Renal cortical epithelial cell (primary cell): ENCODE measurements at regions not wholly inside any gene's neighbourhood (a gene's known extent, or its start where the extent isn't known, plus 50 kb on each side); places are given as distances from the start of the nearest gene placed in this dataset.
A peak's percentile ranks its signal among the peaks of the same experiment; 100 is the strongest.
"Not testable (repeated sequence)": the region's sequence is repeated elsewhere in the genome, so short reads cannot be mapped to it uniquely, and the experiment has no call there.

Source experiments
- DNase-seq: peaks from one replicate; pipeline ENCODE4 v3.0.0-alpha.2; 2011; ENCODE audit warnings: low read depth

- DNase-seq, result no peak
Measured at GRCh38 chr5:143634689-143635088, 177.3 kb upstream of the HMHB1 start.

DNA sequence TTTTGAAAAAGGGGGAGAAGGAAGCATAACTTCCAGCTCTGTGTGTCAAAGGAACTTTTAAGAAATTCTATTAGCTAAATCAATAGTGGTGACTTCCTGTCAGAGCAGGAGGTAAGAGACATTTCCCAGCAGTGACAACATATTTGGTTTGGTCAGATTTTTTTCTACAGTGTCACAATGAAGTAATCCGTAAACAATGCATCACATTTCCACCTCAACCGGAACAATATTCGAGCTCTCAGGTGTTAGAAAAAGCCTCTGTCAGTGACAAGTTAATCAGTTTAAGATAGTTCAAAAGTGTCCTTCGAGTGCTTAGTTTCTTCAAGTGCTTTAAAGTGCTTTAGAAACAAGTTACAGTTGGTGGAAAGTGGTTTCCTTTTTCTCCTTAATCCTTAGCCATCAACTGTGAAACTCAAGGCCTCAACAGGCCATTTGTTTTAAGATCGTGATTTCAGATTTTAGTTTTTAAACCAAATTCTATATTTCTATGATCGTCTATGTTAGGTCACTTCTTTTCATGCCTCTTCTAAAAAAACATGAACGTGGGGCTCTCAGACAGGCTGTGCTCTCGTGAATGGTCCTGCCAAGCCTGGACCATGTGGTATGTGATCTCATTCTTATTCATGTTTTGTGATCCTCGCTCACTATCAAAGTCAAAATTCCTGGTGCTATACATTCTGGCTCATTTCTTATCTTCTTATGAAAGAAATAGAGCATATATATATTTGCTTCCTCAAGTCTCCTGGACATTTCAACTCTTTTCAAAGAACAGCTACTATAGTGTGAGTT, 181.9 kb upstream of the HMHB1 start:
- peak; percentile 83 for DNase-seq

DNA sequence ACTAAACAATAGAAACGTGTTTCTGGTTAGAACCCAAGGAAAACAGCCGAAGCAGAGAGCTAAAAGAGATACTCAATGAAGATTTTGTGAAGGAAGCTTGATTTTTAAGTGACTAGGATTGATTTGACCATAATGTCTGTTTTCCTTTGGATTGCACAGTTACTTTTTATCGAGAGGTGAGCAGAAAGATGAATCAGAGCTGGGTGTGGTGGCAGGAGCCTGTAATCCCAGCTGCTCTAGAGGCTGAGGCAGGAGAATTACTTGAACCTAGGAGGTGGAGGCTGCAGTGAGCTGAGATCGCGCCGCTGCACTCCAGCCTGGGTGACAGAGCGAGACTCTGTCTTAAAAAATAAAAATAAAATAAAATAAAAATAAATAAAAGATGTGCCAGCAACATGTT, 186.9 kb upstream of the HMHB1 start:
- not testable (repeated sequence) for DNase-seq

DNA sequence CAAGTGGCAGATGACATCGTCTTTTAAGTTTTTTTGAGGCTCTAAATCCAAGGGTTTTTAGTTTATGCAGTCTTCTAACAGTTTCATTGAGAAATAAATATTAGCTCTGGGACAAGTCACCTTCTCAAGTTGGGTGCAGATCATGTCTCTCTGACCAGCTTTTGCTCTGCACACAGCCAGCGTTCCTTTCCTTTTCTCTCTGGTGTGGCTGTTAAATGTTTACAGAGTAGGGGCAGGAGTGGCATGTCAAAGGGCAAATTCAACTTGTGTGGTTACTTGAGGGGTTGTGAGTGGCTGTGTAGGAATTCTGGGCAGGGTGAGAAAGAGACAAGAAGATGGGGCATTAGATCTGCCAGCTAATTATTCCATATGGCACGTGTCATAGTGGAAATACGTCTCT, 187.5 kb upstream of the HMHB1 start:
- DNase-seq, result no peak

- no peak for DNase-seq
Measured at GRCh38 chr5:143619040-143619439, 192.9 kb upstream of the HMHB1 start.

GRCh38 chr5:143618141-143618540, 193.8 kb upstream of the HMHB1 start:
- DNase-seq, result no peak

DNA sequence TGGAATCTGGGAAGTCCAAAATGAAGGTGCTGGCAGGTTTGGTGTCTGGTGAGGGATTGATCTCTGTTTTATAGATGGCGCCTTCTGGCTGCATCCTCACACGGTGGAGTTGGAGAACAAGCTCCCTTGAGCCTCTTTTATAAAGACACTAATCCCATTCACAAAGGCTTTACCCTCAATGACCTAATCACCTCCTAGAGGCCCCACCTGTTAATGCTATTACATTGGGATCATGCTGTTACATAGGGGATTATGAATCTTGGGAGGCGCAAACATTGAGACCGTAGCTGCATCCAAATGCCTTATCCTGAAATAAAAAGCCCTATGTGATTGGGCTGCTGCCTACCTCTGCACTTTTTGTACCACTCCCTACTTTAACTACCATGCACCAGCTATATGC, 197.1 kb upstream of the HMHB1 start:
- DNase-seq, result no peak

GRCh38 chr5:143613329-143613728, 198.6 kb upstream of the HMHB1 start:
- DNase-seq, result no peak

GRCh38 chr5:143610946-143611345, 201.0 kb upstream of the HMHB1 start:
- DNase-seq, result no peak

GRCh38 chr5:143606043-143606752, 202.7 kb upstream of the NR3C1 start:
- DNase-seq, result no peak

DNA sequence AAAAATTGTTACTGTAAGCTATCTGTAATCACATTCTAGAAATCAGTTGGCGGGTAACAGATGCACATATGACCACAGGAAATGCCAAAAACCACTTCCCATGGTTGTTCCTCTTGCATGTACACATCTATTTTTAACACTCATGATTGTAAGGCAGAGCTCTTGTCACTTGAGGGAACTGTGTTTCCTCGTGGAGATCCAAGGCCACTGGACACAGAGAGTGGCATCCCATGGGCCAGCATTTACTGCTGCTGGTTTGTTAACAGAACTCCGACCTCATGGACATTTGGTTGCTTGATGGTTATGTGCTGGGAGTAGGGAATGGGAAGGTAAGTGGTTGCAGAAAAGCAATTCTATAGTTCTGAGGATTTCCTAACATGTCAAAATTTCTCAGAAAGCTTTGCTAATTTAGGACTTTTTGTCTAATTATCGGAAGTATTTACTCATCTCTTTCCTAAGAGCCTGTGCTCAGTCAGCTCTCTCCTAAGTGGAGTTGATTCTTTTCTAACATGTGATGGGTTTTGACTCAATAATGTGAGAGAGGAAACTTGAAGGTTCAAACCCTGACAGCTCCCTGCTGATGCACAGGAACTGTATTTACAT, 202.0 kb upstream of the NR3C1 start:
- no peak for DNase-seq

DNA sequence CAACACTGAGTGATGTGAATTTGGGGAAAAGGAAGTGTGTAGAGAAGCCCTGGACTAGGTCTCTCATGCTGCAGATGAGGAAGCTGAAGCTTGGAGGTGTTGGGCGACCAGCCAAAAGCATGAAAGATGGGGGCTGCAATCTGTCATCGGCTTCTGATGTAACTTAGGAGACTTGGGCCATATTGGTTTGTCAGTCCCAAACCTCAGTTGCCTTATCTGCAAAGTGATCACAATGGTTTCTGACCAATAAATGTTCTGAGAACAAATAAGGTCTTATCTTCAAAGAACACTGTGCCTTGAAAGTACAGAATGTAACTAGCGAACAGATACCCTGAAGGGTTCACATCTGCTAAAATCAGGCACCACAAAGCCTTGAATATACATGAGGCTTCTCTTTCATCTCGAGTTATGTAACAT, 198.4 kb upstream of the NR3C1 start:
- no peak for DNase-seq

DNA sequence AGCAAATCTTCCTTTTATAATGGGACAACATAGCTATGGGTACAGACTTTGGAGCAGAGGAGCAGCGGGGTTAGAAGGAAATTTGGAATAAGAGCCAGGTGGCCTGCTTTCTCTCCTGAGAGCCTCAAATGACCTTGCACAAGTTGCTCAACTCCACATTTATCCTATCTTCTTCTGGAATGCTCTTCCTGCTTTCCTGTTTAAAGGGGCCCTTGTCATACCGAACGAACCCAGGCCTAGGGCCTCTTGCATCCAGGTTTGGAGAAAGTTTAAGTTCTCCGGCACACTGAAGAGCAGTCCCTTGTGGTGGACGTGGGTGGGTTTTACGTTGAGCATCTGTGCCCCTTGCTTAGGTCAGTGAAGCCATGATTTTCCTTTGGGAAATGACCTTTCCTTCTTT, 197.9 kb upstream of the NR3C1 start:
- DNase-seq, result no peak

- DNase-seq, result peak; percentile 13
Measured at GRCh38 chr5:143600396-143601075, 197.1 kb upstream of the NR3C1 start.

DNA sequence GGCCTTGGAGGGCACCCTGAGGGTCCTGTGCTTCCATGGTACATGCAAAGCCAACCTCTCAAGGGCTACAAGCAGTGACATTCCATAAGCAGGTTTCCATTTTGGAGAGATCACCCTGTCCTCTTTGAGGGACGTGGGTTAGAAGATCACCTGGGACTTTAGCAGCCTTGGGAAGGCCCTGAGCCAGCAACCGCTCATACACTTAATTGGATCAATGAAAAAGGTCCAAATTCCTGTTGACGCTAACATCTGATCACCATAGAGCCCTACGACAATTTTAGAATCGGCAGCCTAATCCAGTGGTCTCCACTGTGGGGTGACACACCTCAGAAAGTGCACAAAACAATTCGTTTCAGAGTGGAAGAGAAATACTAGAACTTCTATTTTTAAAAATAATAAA, 196.0 kb upstream of the NR3C1 start:
- no peak for DNase-seq

DNA sequence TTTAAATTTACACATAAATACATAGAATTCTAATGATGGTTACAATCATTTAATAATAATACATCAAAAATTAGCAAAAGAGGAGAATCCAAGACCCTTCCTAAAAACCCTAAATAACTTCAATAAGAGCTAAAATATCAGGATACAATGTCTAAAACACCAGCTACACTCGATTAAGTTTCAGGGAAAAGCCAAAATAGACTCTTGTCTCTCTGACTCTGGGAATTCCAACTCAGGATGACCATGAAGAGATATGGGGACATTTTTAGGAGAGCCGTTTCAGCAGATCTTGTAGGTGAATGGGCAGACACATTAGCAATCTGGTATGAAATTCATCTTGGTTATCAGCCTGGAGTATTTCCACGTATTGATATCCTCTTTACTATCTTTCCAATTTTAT, 193.3 kb upstream of the NR3C1 start:
- no peak for DNase-seq

DNA sequence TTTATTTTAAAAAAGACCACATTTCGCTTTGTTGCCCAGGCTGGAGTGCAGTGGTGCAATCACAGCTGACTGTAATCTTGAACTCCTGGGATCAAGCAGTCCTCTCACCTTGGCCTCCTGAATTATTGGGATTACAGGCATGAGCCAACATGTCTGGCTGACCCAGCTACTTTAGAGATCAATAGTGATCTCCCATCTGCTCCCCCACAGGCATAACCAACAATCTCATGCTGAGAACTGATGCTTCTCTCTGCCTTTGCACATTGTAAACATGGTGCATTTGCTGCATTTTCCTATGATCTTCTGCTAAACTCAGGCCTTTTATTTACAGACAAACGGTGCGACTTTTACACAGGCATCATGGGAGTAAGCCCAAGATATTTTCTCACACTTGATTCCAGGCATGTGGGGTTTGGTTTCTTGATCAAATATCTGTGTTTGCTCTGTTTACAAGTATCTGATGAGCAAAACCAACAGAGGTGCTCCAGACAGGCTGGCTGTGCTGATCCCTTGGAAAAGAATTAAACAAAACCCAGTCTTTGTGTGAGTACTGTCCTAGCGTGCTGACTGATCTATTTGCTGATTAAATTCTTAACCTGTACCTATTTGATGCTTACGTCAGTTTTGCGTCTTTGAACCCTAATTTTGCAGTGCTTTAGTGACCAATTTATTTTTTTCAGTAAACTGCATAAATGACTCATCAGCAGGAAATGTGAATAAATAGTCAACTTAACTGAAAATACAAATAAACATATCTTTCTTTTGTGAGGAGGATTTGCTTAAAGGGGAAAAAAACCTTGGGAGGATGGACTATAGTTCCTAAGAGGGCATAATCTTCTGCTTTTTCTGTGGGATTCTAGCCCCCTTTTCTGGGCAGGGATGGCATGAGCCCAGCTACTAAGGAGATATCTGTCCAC, 191.7 kb upstream of the NR3C1 start:
- DNase-seq, result peak; percentile 60

- no peak for DNase-seq
Measured at GRCh38 chr5:143593723-143594122, 190.2 kb upstream of the NR3C1 start.

- no peak for DNase-seq
Measured at GRCh38 chr5:143592648-143593047, 189.2 kb upstream of the NR3C1 start.

- no peak for DNase-seq
Measured at GRCh38 chr5:143588933-143589662, 185.6 kb upstream of the NR3C1 start.

GRCh38 chr5:143588121-143588520, 184.6 kb upstream of the NR3C1 start:
- DNase-seq, result not testable (repeated sequence)
